ENCODE measurements at regions not wholly inside any gene's neighbourhood (a gene's known extent, or its start where the extent isn't known, plus 50 kb on each side); places are given as distances from the start of the nearest gene placed in this dataset.
"Not testable (repeated sequence)": the region's sequence is repeated elsewhere in the genome, so short reads cannot be mapped to it uniquely, and the experiment has no call there.

- DNase-seq (ENCODE audit: insufficient read length, low spot score): peak; percentile 36
- FAIRE-seq: no peak
Observed at GRCh38 chr21:41612674-41613532, 104.9 kb upstream of the TMPRSS2 start.

- FAIRE-seq (no peak), DNase-seq (ENCODE audit: insufficient read length, low spot score) (no peak)
Observed at GRCh38 chr21:41611966-41612606, 104.1 kb upstream of the TMPRSS2 start.

- FAIRE-seq: no peak
- DNase-seq (ENCODE audit: insufficient read length, low spot score): no peak
Observed at GRCh38 chr21:41611441-41611840, 103.5 kb upstream of the TMPRSS2 start.

GRCh38 chr21:41610840-41611115, 102.8 kb upstream of the TMPRSS2 start:
- not testable (repeated sequence) for FAIRE-seq; DNase-seq (ENCODE audit: insufficient read length, low spot score)

GRCh38 chr21:41610042-41610839, 102.3 kb upstream of the TMPRSS2 start:
- FAIRE-seq (no peak), DNase-seq (ENCODE audit: insufficient read length, low spot score) (no peak)

- FAIRE-seq (no peak), DNase-seq (ENCODE audit: insufficient read length, low spot score) (no peak)
Observed at GRCh38 chr21:41606706-41607105, 98.7 kb upstream of the TMPRSS2 start.

- no peak for DNase-seq (ENCODE audit: insufficient read length, low spot score)
- FAIRE-seq: no peak
Observed at GRCh38 chr21:41605934-41606285, 98.0 kb upstream of the TMPRSS2 start.

GRCh38 chr21:41605178-41605933, 97.4 kb upstream of the TMPRSS2 start:
- no peak for DNase-seq (ENCODE audit: insufficient read length, low spot score)
- FAIRE-seq: no peak

GRCh38 chr21:41604583-41605041, 96.7 kb upstream of the TMPRSS2 start:
- no peak for FAIRE-seq

GRCh38 chr21:41603476-41603875, 95.5 kb upstream of the TMPRSS2 start:
- DNase-seq (ENCODE audit: insufficient read length, low spot score): no peak
- no peak for FAIRE-seq

More at GRCh38 chr21:41604583-41605041, 96.7 kb upstream of the TMPRSS2 start:
- DNase-seq (ENCODE audit: insufficient read length, low spot score): no peak

GRCh38 chr21:41602531-41602930, 94.6 kb upstream of the TMPRSS2 start:
- FAIRE-seq: no peak
- DNase-seq (ENCODE audit: insufficient read length, low spot score): no peak

GRCh38 chr21:41601573-41602368, 93.8 kb upstream of the TMPRSS2 start:
- no peak for FAIRE-seq

GRCh38 chr21:41600961-41601572, 93.1 kb upstream of the TMPRSS2 start:
- DNase-seq (ENCODE audit: insufficient read length, low spot score) (no peak), FAIRE-seq (no peak)

More at GRCh38 chr21:41601573-41602368, 93.8 kb upstream of the TMPRSS2 start:
- DNase-seq (ENCODE audit: insufficient read length, low spot score): no peak

- DNase-seq (ENCODE audit: insufficient read length, low spot score) (no peak), FAIRE-seq (no peak)
Observed at GRCh38 chr21:41600556-41600955, 92.6 kb upstream of the TMPRSS2 start.

GRCh38 chr21:41600116-41600515, 92.2 kb upstream of the TMPRSS2 start:
- no peak for DNase-seq (ENCODE audit: insufficient read length, low spot score)
- FAIRE-seq: no peak

- no peak for DNase-seq (ENCODE audit: insufficient read length, low spot score)
- FAIRE-seq: no peak
Observed at GRCh38 chr21:41598561-41599431, 90.8 kb upstream of the TMPRSS2 start.

- FAIRE-seq (no peak), DNase-seq (ENCODE audit: insufficient read length, low spot score) (no peak)
Observed at GRCh38 chr21:41597811-41598231, 89.9 kb upstream of the TMPRSS2 start.

GRCh38 chr21:41597227-41597626, 89.3 kb upstream of the TMPRSS2 start:
- FAIRE-seq: no peak

More at GRCh38 chr21:41597227-41597626, 89.3 kb upstream of the TMPRSS2 start:
- DNase-seq (ENCODE audit: insufficient read length, low spot score): no peak
